Kidney glomerular epithelial cell (primary cell): ENCODE measurements at regions not wholly inside any gene's neighbourhood (a gene's known extent, or its start where the extent isn't known, plus 50 kb on each side); places are given as distances from the start of the nearest gene placed in this dataset.
A peak's percentile ranks its signal among the peaks of the same experiment; 100 is the strongest.
"Not testable (repeated sequence)": the region's sequence is repeated elsewhere in the genome, so short reads cannot be mapped to it uniquely, and the experiment has no call there.

Source experiments
- DNase-seq: peaks from one replicate; lab custom pipeline; 2025; lab: John Stamatoyannopoulos, UW

DNA sequence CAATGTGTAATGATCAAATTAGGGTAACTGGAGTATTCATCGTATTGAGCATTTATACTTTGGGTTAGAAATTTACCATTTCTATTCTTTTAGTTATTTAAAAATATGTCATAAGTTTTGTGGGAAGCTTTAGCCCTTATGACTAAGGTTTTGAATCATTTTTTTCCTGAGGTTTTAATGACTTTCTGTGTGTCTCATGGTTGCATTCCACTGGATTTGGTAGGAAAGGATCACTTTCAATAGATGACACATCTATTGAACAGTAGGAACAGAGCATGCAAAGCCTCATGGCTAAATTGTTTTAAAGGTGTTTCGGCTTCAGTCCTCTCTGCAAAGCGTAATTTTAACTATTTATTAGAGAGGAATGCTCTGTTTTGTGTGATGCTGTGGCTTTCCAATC, 512.4 kb upstream of the CHD1 start:
- DNase-seq: no peak

DNA sequence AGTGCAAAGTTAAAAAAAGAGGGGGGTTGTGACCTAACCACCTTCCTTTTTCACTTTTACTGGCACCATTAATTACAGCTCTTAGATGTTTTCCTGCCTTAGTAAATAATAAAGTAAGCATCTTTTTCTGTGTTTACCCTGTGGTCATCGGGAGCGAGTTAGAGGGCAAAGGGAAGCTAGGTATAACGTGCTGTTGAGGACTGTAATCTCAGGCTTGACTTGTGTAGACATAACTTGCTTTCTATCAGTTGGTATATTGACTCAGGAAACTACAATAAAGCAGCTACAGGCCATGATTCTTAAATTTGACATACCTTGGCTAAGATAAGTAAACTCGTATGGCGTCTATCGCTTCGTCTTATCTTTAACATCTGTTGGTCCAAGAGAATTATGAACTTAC, 509.8 kb upstream of the CHD1 start:
- no peak for DNase-seq

DNA sequence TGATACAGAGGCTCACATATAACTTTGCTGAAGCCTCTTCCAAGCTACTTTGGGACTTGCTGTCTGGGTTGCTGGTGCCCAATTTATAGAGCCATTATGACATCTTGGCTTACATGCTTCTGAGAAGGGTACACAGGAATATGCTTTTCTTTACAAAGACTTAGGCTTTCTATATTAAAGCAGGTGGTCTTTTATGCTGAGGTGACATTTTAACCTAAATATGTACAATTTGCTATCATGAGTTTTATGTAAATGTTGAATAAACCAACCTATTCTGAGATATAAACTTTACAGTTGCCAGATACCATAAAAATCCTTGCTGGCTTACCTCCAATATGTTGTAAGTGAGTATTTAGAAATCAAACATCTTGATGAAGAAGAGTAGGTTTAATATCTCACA, 509.2 kb upstream of the CHD1 start:
- no peak for DNase-seq

DNA sequence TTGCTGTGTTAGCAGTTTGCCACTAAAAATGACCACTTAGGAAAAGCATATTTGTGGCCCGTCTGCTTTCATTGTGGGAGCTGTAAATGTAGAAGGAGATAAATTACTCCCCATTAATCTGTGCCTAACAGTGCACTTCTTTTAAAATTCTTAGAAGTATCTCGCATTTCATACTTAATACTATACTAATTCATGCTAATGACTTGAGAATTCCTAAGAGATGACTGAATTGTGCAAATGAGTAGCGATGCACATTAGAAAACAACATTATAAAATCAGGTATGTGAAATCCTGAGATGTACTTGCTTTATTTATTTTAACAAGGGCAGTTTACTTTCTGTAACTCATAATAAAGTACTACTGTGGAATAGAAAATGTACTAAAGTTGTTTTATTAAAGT, 494.6 kb upstream of the CHD1 start:
- DNase-seq: not testable (repeated sequence)

DNA sequence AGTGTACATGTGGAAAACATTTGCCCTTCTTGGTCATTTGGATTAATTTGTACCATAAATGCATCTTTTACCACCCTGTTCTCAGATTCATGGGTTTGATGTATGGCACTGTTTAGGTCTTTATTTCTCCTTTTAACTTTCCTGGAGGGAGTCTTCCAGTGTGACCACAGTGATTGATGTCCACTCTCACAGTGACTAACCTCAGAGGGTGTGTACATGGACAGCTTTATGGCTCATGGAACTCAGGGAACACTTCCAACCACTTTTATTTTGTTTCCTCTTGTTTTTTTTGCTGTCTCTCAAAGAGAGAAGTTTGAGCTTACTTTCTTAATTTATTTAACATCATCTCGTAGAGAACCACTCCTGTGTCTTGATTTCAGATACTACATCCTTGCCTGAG, 489.8 kb upstream of the CHD1 start:
- DNase-seq: not testable (repeated sequence)

DNA sequence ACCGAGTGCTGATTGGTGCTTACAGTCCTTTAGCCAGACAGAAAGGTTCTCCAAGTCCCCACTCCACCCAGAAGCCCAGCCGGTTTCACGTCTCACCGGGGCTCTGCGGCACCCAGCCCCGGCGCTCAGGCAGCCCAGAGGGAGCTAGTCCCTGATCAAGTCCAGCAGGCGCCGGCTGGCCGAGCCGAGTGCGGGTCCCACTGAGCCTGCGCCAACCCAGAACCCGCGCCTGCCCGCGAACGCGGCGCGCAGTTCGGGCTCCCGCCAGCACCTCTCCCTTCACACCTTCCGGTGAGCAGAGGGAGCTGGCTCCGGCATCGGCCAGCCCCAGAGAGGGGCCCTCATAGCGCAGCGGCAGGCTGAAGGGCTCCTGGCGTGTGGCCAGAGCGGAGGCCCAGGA, 481.6 kb upstream of the CHD1 start:
- not testable (repeated sequence) for DNase-seq

DNA sequence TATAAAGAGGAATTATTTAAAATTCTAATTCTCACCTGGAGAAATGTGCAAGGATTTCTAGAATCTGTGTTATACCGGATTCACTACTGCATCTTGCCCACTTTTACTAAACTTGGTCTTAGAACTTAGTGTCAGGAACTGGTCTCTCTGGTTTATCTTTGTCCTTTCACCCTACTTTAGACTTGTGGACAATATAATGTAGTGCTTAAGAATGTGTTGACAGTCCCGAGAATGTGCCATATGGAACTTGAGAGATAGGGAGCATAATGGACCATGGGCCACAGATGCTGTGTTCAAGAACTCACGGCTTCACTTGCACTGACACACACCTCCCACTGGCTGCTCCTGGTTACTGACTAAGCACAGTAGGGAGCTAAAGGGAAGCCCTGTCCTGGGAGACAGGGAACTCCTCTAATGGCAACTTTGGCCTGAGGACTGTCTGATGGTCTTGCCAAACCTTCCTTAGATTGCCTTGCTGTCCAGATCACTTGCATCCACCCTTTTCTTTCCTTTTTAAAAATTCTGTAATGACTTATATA, 476.0 kb upstream of the CHD1 start:
- not testable (repeated sequence) for DNase-seq

DNA sequence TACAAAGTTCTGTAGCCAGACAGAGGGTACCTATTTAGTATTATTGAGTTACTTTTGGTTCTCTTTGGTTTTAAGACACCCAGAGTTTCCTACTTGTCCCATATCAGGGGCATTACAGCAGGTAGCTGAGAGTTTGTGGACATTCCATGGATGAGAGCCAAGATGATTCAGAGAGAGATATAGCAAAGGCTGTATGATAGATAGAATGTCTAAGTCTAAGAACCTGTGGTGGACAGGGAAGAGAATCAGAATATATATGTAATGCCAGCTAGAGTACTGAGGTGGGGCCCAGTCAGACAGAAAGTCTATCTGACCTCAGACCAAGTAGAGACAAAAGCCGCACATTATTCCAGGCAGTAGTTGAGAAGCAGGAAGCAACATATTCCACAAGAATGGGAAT, 471.8 kb upstream of the CHD1 start:
- DNase-seq: peak; percentile 32

DNA sequence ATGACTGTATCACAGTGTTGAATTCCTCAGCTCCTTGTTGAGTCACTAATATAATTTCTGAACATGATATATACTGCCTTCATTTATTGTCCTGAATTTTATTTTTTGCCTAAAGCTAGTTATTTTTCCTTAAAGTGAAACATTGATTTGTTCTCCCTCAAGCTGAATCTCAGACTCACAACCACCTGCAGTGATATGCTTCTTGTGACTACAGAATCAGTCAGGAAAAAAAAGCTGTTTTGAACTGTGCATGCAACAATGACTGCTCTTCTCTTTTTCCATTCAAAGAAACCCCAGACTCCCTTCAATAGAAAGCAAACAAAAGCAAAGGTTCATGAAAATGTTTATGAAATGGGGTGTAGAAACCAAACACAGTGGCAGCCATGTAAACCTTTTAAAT, 470.2 kb upstream of the CHD1 start:
- no peak for DNase-seq

DNA sequence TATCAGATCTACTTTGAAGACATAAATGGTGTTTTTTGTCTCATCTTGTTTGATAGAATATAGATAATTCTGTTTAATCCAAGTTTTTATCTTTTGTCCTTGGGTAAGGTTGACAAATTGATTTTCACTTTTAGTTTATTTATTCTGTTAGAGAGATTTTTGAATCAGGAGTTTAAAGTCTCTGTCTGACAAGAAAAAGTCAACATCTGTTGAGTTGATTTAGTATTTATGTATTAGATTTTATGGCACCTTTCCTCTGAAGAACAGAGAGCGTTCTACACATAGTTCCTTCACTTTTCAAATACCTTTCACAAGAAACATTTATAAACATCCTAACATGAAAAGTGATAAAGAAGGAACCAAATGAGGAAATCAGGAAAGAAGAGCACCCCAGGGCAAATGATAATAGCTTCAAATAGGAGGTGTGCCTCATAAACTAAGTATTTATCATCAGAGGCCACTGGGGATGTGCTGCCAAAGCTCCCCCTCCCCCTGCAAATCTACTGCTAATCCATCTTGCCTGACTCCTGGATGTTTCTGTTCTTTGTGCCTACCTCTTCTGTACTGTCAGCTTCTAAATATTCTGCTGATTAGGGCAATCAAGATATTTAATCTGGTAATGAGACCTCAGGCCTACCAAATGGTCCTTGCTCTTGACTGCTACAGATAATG, 457.7 kb upstream of the CHD1 start:
- DNase-seq: no peak

DNA sequence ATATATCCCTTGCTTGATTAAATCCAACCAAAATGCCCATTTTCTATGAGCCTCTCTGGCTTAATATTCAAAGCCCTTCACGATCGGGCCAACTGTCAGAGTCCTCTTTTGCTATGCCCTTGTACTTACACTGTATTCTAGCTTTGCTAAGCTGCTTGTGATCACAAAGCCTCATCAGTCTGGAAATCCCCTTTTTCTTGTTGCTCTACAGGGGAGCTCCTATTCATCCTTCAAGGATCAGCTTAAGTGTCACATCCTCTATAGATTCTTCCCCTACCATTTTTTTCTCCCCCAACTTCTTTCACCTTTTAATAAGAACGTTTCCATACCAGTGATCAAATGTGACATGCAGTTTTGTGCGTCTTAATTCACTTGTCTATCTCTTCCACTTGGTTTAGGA, 450.4 kb upstream of the CHD1 start:
- no peak for DNase-seq

DNA sequence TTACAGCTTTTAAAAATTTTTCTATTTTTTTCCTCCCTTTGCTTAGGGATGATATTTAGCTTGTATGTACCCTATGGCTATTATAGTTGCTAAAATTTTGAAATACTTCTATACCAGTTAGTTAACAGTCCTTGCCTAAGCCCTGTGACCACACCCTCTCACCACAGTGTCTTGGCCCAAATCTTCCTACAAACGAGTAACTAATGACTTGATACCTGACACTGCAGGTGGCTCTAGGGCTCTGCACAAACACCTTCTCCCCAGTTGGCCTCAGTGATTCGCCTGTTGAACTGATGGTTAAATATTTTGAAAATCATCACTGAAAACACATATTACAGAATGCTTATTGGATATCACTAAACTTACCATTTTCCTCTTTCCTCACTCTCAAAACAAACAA, 449.6 kb upstream of the CHD1 start:
- DNase-seq: no peak

DNA sequence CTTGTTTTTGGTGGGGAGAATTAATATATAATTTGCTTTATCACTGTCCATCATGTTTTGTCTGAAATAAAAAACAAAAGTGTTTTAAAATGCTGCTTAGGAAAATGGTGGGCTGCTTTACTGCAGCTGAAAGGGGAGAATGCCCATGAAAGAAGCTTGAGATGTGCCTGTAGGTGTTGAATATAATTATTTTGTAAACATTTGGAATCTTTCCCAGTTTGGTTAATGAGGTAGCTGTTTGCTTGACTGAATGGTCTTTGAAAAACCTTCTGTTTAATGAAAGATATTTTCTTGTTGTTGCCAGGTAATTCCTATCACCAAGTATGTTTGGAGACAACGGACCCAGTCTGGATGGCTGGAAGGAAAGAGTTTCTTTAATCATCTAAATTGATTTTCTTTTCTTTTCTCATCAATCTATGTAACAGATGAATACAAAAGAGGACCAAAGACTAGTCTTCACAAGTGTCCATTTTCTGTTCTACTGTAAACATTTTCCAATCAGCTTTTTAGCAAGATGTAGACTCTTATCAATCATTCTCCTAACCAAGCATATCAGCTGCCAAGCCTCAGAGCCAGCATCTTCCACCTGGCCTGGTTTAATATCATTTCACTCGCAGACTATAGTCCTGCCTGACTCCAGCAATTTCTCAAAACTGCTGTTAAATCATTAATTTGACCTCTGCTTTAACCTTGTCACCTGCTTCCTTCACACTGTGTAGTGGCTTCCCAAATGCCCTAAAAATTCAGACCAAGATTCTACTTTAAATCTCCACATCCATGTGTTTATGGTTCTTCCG, 441.2 kb upstream of the CHD1 start:
- no peak for DNase-seq

DNA sequence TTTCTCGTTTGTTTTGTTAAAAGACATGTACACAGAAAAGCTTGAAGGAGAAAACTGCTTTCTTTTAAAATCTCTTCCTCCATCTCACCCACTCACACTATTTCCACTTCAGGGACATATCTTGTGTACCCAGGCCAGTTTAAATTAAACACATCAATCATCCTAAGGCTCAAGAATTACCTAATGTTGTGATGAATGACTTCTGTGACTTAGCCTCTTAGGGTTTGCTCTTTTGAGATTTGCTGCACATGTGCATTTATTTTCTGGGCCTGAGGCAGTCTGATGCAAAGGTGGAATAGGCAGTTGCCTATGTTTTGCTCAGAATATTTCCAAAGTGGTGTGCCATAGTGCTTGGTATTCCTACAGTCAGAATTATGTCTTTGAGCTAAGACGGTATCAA, 439.9 kb upstream of the CHD1 start:
- DNase-seq: no peak

DNA sequence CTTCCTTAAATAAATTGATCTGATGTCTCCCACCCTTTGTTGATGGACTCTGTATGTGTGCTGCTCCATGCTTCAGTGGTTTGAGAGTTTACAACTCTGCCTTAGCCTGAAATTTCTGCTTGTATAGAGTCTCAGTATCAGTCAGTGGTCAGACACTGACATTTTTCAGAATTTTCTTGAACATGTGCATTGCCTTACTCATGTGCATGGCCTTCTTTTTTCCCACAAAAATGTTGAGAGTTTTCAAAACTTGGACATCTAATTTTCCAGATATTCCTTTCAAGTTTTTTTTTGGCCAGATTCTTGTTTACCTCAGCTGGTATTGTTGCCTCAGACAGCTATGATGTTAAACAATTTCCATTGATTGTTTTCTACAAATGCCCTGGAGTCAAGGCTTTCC, 427.1 kb upstream of the CHD1 start:
- DNase-seq: peak; percentile 20

DNA sequence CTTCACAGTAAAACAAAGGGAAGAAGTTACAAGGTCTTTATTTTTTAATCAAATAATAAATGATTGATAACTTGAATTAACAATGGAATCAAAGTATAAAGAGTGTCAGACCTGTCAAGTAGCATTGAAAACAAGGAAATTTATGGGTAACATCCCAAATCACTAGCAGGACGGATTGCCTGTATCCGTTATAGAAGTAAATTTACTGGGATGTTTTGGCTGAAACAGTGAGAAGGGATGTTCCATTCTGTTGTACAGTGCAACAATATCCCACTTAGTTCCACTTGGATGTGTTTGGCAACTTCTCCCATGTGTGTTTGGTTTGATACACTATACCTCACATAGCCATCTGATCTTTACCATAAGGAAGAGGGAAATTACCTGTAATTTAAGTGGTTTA, 421.0 kb upstream of the CHD1 start:
- DNase-seq: no peak

DNA sequence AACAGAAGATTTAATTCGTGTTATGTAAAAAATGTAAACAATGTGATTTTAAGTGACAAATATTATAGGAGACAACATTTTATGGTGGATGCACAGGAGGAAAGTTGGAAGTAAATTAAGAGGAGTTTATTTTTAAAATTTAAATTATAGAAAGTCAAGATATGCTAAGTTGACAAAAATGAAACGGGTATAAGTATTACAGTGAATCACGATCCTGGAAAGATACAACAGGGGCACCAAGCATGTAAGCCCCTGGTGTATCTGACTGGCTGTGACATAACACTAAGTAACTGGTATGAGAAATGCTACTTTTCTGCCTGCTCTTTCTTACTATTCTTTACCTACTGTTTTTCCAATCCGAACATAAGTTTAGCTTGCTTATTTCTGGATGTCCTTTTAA, 419.8 kb upstream of the CHD1 start:
- DNase-seq: no peak

DNA sequence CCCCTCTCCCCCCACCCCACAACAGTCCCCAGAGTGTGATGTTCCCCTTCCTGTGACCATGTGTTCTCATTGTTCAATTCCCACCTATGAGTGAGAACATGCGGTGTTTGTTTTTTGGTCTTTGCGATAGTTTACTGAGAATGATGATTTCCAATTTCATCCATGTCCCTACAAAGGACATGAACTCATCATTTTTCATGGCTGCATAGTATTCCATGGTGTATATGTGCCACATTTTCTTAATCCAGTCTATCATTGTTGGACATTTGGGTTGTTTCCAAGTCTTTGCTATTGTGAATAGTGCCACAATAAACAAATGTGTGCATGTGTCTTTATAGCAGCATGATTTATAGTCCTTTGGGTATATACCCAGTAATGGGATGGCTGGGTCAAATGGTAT, 411.0 kb upstream of the CHD1 start:
- not testable (repeated sequence) for DNase-seq

DNA sequence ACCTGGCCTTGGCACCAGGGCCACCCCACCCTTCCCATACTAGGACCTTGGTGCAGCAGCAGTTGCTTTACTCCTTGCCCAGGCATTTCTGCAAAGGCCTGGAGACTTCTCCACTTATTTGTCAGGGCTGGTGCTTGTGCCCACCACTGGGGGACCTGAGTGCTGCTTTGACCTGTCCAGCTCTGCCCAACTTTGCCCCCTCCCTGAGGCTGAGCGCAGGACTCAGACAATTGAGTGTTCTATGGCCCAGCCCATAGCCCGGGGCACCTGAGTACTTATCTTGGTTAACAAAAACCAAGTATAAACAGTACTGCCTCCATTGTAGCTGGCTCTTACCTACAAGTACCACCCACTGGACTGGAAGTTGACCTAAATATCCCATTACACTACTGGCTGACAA, 406.1 kb upstream of the CHD1 start:
- DNase-seq: no peak

DNA sequence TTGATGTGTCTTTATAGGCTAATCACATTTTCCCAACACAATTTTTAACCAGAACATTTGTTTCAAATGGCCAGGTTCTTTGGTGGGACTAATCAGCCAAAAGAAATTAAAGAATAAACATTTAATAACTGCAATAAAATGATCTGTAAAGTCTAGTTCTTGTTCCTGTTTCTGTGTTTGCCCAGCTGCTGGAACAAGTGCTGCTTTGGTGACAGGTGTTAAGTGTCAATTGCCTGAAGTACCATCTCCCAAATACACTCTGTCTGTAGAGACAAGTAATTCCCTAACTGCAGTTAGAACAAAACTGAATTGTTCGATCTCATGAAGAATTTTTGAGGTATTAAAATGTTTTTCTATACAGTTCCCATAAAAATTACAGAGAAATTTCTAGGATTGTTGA, 402.3 kb upstream of the CHD1 start:
- no peak for DNase-seq

DNA sequence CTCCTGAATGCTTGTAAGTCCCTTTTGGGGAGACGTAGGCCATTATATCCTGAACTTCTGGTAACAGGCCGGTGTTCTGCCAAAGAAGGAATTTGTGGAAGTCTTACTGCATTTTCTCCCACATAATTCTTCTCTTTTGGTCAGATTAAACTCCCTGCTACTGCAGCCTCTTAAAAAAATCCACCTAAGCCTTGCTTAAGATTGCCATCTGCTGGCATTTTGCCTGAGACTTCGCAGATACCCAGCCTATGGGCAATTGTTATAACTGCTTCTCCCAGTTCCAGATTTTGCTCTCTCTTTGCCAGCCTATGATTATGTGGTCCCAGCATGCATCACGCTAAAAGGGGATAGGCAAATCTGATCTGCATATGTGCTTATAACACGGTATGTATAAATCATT, 391.6 kb upstream of the CHD1 start:
- no peak for DNase-seq

DNA sequence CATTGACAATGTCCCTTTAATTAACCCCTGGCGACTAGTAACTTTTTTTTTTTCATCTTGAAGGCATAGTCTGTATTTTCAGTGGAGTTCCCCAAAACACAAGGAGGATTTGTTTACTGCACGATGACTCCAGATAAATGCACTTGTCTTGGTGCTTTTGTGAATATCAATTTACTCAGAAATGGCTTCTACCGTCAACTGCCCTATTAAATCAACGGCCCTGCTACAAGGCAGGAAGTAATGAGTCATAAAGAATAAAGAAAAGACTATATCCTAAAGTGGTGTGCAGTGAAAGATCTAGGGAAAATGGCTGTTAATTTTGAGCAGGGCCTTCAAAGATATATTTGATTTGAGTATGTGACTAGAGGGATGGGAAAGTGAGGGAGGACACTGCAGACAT, 388.3 kb upstream of the CHD1 start:
- DNase-seq: no peak

DNA sequence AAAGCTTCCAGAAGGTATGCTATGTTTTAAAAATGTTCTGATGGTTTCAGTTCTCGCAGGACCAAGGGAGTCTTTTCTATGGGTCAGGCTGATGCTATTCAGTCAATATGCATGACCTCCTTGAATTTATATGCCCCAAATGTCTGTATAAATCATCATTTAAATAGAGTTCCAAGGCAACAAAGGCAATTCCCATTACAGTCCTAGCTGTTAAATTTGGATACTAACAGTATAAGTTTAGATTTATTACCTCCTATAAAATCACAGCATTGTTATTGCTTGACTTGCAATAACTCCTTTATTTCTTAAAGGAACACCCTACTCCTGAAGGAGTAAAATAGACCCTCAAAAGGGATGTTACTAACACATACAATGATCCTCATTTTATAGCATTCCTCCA, 387.7 kb upstream of the CHD1 start:
- no peak for DNase-seq
